RWPE2 (cell line): ENCODE measurements at regions not wholly inside any gene's neighbourhood (a gene's known extent, or its start where the extent isn't known, plus 50 kb on each side); places are given as distances from the start of the nearest gene placed in this dataset.
"Not testable (repeated sequence)": the region's sequence is repeated elsewhere in the genome, so short reads cannot be mapped to it uniquely, and the experiment has no call there.

Experiments used
- ATAC-seq: fragments of 200-7000 bp; cut with Tn5 transposase; 3 replicates; pipeline ENCODE4 v1.9.1; 2021; ENCODE audit warnings: low read depth
- DNase-seq: peaks from one replicate; pipeline ENCODE4 v3.0.0-alpha.2; 2020; ENCODE audit warnings: low spot score
- H3K27ac ChIP-seq: fragments of 450-650 bp; 2 replicates; pipeline ENCODE4 v1.5.1; 2017; ENCODE audit warnings: mild to moderate bottlenecking; ENCODE audit not compliant: poor library complexity, severe bottlenecking
- H3K27me3 ChIP-seq: fragments of 250-450 bp; sonication (Bioruptor Pico); 2 replicates; pipeline ENCODE4 v1.5.1; 2021; ENCODE audit warnings: mild to moderate bottlenecking, moderate library complexity; ENCODE audit not compliant: insufficient read depth, poor library complexity, severe bottlenecking
- H3K36me3 ChIP-seq: fragments of 250-450 bp; sonication (Bioruptor Pico); 2 replicates; pipeline ENCODE4 v1.5.1; 2020; ENCODE audit warnings: low read depth, mild to moderate bottlenecking, moderate library complexity
- H3K4me1 ChIP-seq: fragments of 250-450 bp; sonication (Bioruptor Pico); 2 replicates; pipeline ENCODE4 v1.5.1; 2021; ENCODE audit warnings: mild to moderate bottlenecking, moderate library complexity; ENCODE audit not compliant: insufficient read depth, poor library complexity, severe bottlenecking
- H3K4me3 ChIP-seq: fragments of 250-450 bp; sonication (Bioruptor Pico); 2 replicates; pipeline ENCODE4 v1.5.1; 2021; ENCODE audit warnings: mild to moderate bottlenecking, moderate library complexity; ENCODE audit not compliant: severe bottlenecking
- H3K9me3 ChIP-seq: fragments of 250-450 bp; sonication (Bioruptor Pico); 2 replicates; pipeline ENCODE4 v1.5.1; 2021; ENCODE audit warnings: mild to moderate bottlenecking, moderate library complexity; ENCODE audit not compliant: severe bottlenecking
- TF ChIP-seq, protein P1 (sequence below): fragments of 450-650 bp; IDR thresholded peaks from one replicate; pipeline ENCODE4 v1.5.1; 2017; ENCODE audit warnings: mild to moderate bottlenecking, moderate library complexity; ENCODE audit not compliant: poor library complexity, severe bottlenecking

DNA sequence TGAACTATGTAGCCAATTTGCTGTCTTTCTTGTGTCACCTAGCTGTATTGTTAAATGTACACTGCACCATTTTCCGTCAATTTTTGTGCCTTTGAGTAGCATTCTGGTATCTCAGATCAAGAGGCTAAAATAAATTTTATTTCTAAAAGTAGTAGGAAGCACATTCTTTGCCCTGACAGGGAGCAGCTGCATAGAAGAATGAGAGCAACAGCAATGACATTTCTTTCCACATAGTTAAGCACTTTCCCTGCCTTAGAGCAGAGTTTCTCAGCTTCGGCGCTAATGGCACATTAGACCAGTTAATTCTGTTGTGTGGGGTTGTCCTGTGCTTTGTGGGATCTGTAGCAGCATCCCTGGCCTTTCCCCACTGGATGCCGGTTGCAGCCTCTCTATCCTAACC, 173.9 kb downstream of the CHIC2 start:
- TF ChIP-seq, protein P1, sequence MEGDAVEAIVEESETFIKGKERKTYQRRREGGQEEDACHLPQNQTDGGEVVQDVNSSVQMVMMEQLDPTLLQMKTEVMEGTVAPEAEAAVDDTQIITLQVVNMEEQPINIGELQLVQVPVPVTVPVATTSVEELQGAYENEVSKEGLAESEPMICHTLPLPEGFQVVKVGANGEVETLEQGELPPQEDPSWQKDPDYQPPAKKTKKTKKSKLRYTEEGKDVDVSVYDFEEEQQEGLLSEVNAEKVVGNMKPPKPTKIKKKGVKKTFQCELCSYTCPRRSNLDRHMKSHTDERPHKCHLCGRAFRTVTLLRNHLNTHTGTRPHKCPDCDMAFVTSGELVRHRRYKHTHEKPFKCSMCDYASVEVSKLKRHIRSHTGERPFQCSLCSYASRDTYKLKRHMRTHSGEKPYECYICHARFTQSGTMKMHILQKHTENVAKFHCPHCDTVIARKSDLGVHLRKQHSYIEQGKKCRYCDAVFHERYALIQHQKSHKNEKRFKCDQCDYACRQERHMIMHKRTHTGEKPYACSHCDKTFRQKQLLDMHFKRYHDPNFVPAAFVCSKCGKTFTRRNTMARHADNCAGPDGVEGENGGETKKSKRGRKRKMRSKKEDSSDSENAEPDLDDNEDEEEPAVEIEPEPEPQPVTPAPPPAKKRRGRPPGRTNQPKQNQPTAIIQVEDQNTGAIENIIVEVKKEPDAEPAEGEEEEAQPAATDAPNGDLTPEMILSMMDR: no peak
- Histone ChIP-seq H3K27me3 (no peaks in the 10 kb centered on the region), H3K27ac (no peak overlapping the region), H3K36me3 (no peaks in the 10 kb centered on the region), H3K4me3 (no peak overlapping the region), H3K9me3 (no peaks in the 10 kb centered on the region), H3K4me1 (no peaks in the 10 kb centered on the region)
- ATAC-seq (no peak), DNase-seq (no peak)

DNA sequence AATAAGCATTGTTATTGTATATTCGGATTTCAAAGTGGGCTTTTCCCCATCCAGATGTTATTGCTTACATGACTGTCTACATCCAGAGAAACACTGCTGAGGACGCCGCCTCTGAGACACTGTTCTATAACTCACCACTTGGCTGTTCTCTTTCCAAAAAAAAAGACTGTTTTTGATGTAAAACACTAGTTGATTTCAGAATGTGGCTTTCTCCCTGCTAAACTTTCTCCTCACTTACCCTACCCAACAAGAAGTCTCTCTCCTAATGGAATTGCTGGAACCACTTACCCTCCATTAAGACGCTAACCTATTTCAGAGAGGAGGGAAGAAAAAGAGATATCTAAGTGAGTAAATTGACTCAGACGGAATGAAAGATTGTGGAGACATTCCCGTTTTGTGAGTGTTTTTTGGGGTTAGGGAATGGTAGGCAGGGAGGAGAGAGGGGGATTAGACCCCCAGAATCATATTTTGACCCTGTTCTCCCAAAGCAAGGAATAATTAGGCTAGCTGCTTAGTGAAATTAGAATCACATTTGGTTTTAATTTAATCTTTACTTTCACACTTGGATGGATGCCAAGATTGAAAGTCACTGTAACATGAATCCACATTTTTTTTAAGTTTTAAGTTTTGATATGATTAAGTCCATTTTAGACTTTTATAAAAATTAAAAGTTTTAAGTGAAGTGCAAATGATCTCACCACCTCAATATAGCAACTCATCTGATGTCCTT, 174.9 kb downstream of the CHIC2 start:
- Histone ChIP-seq H3K36me3 (no peaks in the 10 kb centered on the region), H3K9me3 (no peaks in the 10 kb centered on the region), H3K4me1 (no peaks in the 10 kb centered on the region), H3K27me3 (no peaks in the 10 kb centered on the region), H3K4me3 (no peak overlapping the region), H3K27ac (no peak overlapping the region)
- ATAC-seq (no peak), DNase-seq (no peak)
- TF ChIP-seq, protein P1: no peak

DNA sequence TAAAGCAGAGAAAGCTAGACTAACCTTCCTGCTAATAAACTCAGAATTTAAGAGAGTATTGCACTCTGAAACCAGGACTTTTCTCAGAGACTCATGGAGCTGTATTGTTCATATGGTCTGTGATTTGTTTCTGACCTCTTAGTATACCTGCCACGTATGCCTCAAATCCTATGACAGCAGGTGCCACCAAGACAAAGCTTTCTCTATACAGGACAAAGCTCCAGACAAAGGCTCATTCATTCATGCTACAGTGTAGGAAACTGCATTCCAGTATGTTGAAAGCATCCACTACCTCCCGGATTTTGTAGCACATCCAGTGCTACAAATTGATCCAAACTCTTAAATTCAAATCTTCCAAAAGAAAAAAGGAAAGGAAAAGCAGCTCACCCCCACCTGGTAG, 178.3 kb downstream of the CHIC2 start:
- ATAC-seq (no peak), DNase-seq (no peak)
- Histone ChIP-seq H3K36me3 (no peaks in the 10 kb centered on the region), H3K4me3 (no peak overlapping the region), H3K27me3 (no peaks in the 10 kb centered on the region), H3K27ac (no peak overlapping the region), H3K4me1 (no peaks in the 10 kb centered on the region), H3K9me3 (no peaks in the 10 kb centered on the region)
- TF ChIP-seq, protein P1: no peak

DNA sequence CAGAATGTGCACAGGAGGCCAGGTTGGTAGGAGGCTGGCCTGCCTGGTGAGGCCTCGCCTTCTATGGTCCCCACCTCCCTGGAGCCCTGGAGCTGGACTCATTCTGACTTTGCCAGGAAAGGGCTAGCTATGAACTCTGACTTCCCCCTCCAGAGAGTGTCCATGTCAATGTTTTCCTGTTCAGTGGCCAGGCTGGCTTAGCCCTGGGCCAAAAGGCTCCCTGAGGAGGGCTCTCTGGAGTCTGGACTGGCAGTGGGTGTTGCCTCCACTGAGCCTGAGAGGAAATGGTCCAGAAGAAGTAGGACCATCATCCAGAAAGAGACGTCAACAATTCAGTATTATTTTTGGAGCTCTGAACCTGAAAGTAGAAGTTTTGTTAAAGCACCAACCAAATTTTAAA, 178.7 kb downstream of the CHIC2 start:
- Histone ChIP-seq H3K9me3 (no peaks in the 10 kb centered on the region), H3K4me1 (no peaks in the 10 kb centered on the region), H3K36me3 (no peaks in the 10 kb centered on the region), H3K27me3 (no peaks in the 10 kb centered on the region), H3K4me3 (no peak overlapping the region), H3K27ac (no peak overlapping the region)
- DNase-seq (no peak), ATAC-seq (no peak)
- TF ChIP-seq, protein P1: no peak

DNA sequence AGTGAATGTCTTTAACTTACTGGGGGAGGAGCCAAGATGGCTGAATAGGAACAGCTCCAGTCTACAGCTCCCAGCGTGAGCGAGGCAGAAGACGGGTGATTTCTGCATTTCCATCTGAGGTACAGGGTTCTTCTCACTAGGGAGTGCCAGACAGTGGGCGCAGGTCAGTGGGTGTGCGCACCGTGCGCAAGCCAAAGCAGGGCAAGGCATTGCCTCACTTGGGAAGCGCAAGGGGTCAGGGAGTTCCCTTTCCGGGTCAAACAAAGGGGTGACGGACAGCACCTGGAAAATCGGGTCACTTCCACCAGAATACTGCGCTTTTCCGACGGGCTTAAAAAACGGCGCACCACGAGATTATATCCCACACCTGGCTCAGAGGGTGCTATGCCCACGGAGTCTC, 187.3 kb downstream of the CHIC2 start:
- not testable (repeated sequence) for H3K9me3 ChIP-seq, H3K27me3 ChIP-seq, ATAC-seq, H3K27ac ChIP-seq, H3K36me3 ChIP-seq, H3K4me3 ChIP-seq, H3K4me1 ChIP-seq, DNase-seq
